CD4-positive, CD25-positive, alpha-beta regulatory T cell (primary cell): ENCODE measurements at regions not wholly inside any gene's neighbourhood (a gene's known extent, or its start where the extent isn't known, plus 50 kb on each side); places are given as distances from the start of the nearest gene placed in this dataset.

Experiments used
- ATAC-seq, 2 donors: fragments of 150-1000 bp; cut with Tn5 transposase; one replicate each; pipeline ENCODE4 v1.10.0; 2021; ENCODE audit warnings: low read depth in 2 of 2, moderate number of reproducible peaks in 2 of 2, moderate library complexity in 1 of 2
- DNase-seq, 3 donors: peaks; one replicate each; pipeline versions ENCODE4 v3.0.0 to v3.0.0-alpha.2; 2012 to 2022; ENCODE audit warnings: mixed read lengths in 1 of 3
- H3K27ac ChIP-seq: one replicate; pipeline ENCODE4 v1.7.0; 2013; ENCODE audit warnings: mild to moderate bottlenecking, low read length; ENCODE audit not compliant: insufficient read depth, poor library complexity, severe bottlenecking
- H3K27me3 ChIP-seq: one replicate; pipeline ENCODE4 v1.7.0; 2013; ENCODE audit warnings: low read length; ENCODE audit not compliant: control insufficient read depth, insufficient read depth
- H3K36me3 ChIP-seq: one replicate; pipeline ENCODE4 v1.7.0; 2013; ENCODE audit warnings: mild to moderate bottlenecking, low read length, moderate library complexity; ENCODE audit not compliant: control insufficient read depth, insufficient read depth
- H3K4me1 ChIP-seq: 2 replicates; pipeline ENCODE4 v1.7.0; 2013; ENCODE audit warnings: mild to moderate bottlenecking, low read length; ENCODE audit not compliant: insufficient read depth, control insufficient read depth, poor library complexity, severe bottlenecking
- H3K4me3 ChIP-seq: one replicate; pipeline ENCODE4 v1.7.0; 2013; ENCODE audit warnings: low read depth, mild to moderate bottlenecking, low read length, moderate library complexity
- H3K9me3 ChIP-seq, 2 experiments: 1 replicate in 1 of 2; 2 replicates in 1 of 2; pipeline ENCODE4 v1.7.0; 2013; ENCODE audit warnings: low read length in 2 of 2, mild to moderate bottlenecking in 1 of 2, moderate library complexity in 1 of 2; ENCODE audit not compliant: control insufficient read depth in 2 of 2
- H3K27ac Mint-ChIP-seq, 3 donors: one replicate each; pipeline ENCODE4 v1.8.0; 2020 to 2022; ENCODE audit warnings: mild to moderate bottlenecking in 3 of 3, mixed read lengths in 3 of 3, moderate library complexity in 2 of 3
- H3K27me3 Mint-ChIP-seq: one replicate; pipeline ENCODE4 v1.8.0; 2022; ENCODE audit warnings: mild to moderate bottlenecking, mixed read lengths
- H3K36me3 Mint-ChIP-seq: one replicate; pipeline ENCODE4 v1.8.0; 2020; ENCODE audit warnings: mixed read lengths
- H3K4me1 Mint-ChIP-seq, 4 donors: one replicate each; pipeline ENCODE4 v1.8.0; 2020 to 2022; ENCODE audit warnings: mixed read lengths in 4 of 4, mild to moderate bottlenecking in 1 of 4
- H3K4me3 Mint-ChIP-seq, 4 donors: one replicate each; pipeline ENCODE4 v1.8.0; 2020 to 2022; ENCODE audit warnings: mild to moderate bottlenecking in 4 of 4, mixed read lengths in 4 of 4, moderate library complexity in 3 of 4
- H3K9me3 Mint-ChIP-seq, 7 donors: one replicate each; pipeline ENCODE4 v1.8.0; 2020 to 2022; ENCODE audit warnings: mixed read lengths in 7 of 7, mild to moderate bottlenecking in 3 of 7, moderate library complexity in 2 of 7

GRCh38 chr2:120964819-120965218, 229.2 kb downstream of the GLI2 start:
- Mint-ChIP-seq H3K36me3 (no peaks in the 10 kb centered on the region), H3K4me3 (no peak overlapping the region), H3K27ac (no peak overlapping the region), H3K27me3 (no peaks in the 10 kb centered on the region), H3K4me1 (no peaks in the 10 kb centered on the region), H3K9me3 (peaks cover 0 to 3% (median 0%) of the 10 kb centered on the region in 7 donors)
- no peak overlapping the region for H3K4me3 ChIP-seq
- no peak for DNase-seq
- no peaks in the 10 kb centered on the region for H3K27me3 ChIP-seq
- ATAC-seq = no peak
- no peaks in the 10 kb centered on the region for H3K9me3 ChIP-seq
- no peak overlapping the region for H3K27ac ChIP-seq
- no peaks in the 10 kb centered on the region for H3K4me1 ChIP-seq
- no peaks in the 10 kb centered on the region for H3K36me3 ChIP-seq

- H3K36me3 Mint-ChIP-seq = no peaks in the 10 kb centered on the region
- DNase-seq = no peak
- Histone ChIP-seq H3K9me3 (no peaks in the 10 kb centered on the region), H3K27me3 (no peaks in the 10 kb centered on the region), H3K36me3 (no peaks in the 10 kb centered on the region), H3K4me1 (no peaks in the 10 kb centered on the region), H3K27ac (no peak overlapping the region), H3K4me3 (no peak overlapping the region)
- H3K27me3 Mint-ChIP-seq = no peaks in the 10 kb centered on the region
- peaks cover 0 to 3% (median 0%) of the 10 kb centered on the region in 7 donors for H3K9me3 Mint-ChIP-seq
- H3K4me3 Mint-ChIP-seq = no peak overlapping the region
- ATAC-seq = peak in 1 of 2 donors; percentile 13
- no peaks in the 10 kb centered on the region for H3K4me1 Mint-ChIP-seq
- H3K27ac Mint-ChIP-seq = no peak overlapping the region
Measured at GRCh38 chr2:120966510-120967254, 231.0 kb downstream of the GLI2 start.

DNA sequence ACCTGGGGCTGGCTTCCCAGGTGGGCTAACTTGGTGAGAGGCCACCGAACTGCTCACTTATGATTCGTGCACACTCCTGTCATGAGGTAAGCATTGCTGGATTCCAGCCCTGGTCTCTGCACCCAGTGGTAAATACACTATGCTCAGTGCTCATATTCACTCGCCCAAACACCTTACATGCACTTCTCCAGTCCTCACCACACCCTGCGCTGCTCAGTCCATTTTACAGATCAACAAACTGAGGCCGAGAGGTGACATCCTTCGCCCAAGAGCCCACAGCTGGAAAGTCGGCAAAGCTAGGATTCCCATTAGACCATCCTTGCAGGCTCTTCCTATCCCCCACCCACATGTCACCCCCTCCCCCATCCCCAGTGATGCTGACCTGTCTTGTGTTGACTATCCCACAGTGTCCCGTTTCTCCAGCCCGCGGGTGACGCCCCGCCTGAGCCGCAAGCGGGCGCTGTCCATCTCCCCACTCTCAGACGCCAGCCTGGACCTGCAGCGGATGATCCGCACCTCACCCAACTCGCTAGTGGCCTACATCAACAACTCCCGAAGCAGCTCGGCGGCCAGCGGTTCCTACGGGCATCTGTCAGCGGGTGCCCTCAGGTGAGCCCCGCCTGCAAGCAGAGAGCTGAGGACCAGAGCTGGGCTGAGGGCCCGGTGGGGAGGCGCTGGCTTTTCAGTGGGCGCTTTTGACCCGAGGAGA, 232.8 kb downstream of the GLI2 start:
- Histone ChIP-seq H3K27ac (no peak overlapping the region), H3K36me3 (no peaks in the 10 kb centered on the region), H3K9me3 (no peaks in the 10 kb centered on the region), H3K4me1 (no peaks in the 10 kb centered on the region), H3K27me3 (no peaks in the 10 kb centered on the region), H3K4me3 (no peak overlapping the region)
- H3K36me3 Mint-ChIP-seq = no peaks in the 10 kb centered on the region
- H3K27me3 Mint-ChIP-seq = no peaks in the 10 kb centered on the region
- H3K4me1 Mint-ChIP-seq = no peaks in the 10 kb centered on the region
- no peak for DNase-seq
- no peak overlapping the region for H3K4me3 Mint-ChIP-seq
- no peak overlapping the region for H3K27ac Mint-ChIP-seq
- ATAC-seq = no peak
- H3K9me3 Mint-ChIP-seq = peaks cover 0 to 3% (median 0%) of the 10 kb centered on the region in 7 donors

- Histone ChIP-seq H3K9me3 (no peaks in the 10 kb centered on the region), H3K4me3 (no peak overlapping the region), H3K4me1 (no peaks in the 10 kb centered on the region), H3K36me3 (no peaks in the 10 kb centered on the region), H3K27me3 (no peaks in the 10 kb centered on the region), H3K27ac (no peak overlapping the region)
- no peak overlapping the region for H3K4me3 Mint-ChIP-seq
- H3K4me1 Mint-ChIP-seq = no peaks in the 10 kb centered on the region
- ATAC-seq = no peak
- no peak overlapping the region for H3K27ac Mint-ChIP-seq
- H3K9me3 Mint-ChIP-seq = peaks cover 0 to 3% (median 0%) of the 10 kb centered on the region in 7 donors
- H3K27me3 Mint-ChIP-seq = no peaks in the 10 kb centered on the region
- no peaks in the 10 kb centered on the region for H3K36me3 Mint-ChIP-seq
- DNase-seq = no peak
Measured at GRCh38 chr2:120969613-120970355, 234.1 kb downstream of the GLI2 start.

GRCh38 chr2:120971866-120972265, 236.2 kb downstream of the GLI2 start:
- Histone ChIP-seq H3K36me3 (no peaks in the 10 kb centered on the region), H3K4me3 (no peak overlapping the region), H3K9me3 (no peaks in the 10 kb centered on the region), H3K27me3 (no peaks in the 10 kb centered on the region), H3K27ac (no peak overlapping the region), H3K4me1 (no peaks in the 10 kb centered on the region)
- Mint-ChIP-seq H3K4me1 (no peaks in the 10 kb centered on the region), H3K9me3 (peaks cover 0 to 4% (median 0%) of the 10 kb centered on the region in 7 donors), H3K27ac (no peak overlapping the region), H3K4me3 (no peak overlapping the region), H3K36me3 (no peaks in the 10 kb centered on the region), H3K27me3 (no peaks in the 10 kb centered on the region)
- DNase-seq (no peak), ATAC-seq (no peak)

DNA sequence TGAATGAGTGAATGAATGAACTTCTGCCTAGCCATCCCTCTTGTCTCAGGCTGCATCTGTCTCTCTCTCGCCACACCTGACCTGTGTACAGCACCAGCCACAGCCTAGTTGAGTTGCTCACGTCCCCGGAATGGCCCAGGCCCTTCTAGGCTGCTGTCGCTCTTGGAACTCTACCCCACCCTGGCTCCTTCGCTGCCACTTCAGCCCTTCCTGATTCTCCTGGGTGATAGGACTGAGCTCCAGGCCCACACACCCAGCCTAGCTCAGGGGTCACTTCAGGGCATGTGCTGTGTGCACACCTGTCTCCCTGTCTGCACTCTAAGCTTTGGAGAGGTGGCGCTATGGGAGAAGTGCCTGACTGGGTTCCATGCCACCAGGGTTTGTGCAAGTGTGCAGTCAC, 236.6 kb downstream of the GLI2 start:
- H3K4me3 ChIP-seq = no peak overlapping the region
- H3K36me3 Mint-ChIP-seq = no peaks in the 10 kb centered on the region
- no peak overlapping the region for H3K27ac Mint-ChIP-seq
- H3K4me1 ChIP-seq = no peaks in the 10 kb centered on the region
- no peaks in the 10 kb centered on the region for H3K36me3 ChIP-seq
- ATAC-seq (no peak), DNase-seq (no peak)
- no peak overlapping the region for H3K4me3 Mint-ChIP-seq
- H3K27ac ChIP-seq = no peak overlapping the region
- no peaks in the 10 kb centered on the region for H3K27me3 ChIP-seq
- no peaks in the 10 kb centered on the region for H3K27me3 Mint-ChIP-seq
- H3K4me1 Mint-ChIP-seq = no peaks in the 10 kb centered on the region
- H3K9me3 Mint-ChIP-seq = peaks cover 0 to 4% (median 0%) of the 10 kb centered on the region in 7 donors
- H3K9me3 ChIP-seq = no peaks in the 10 kb centered on the region

- Histone ChIP-seq H3K9me3 (no peaks in the 10 kb centered on the region), H3K4me3 (no peak overlapping the region), H3K27me3 (no peaks in the 10 kb centered on the region), H3K36me3 (no peaks in the 10 kb centered on the region), H3K4me1 (no peaks in the 10 kb centered on the region), H3K27ac (no peak overlapping the region)
- Mint-ChIP-seq H3K4me3 (no peak overlapping the region), H3K36me3 (no peaks in the 10 kb centered on the region), H3K9me3 (peaks cover 0 to 3% (median 0%) of the 10 kb centered on the region in 7 donors), H3K27me3 (peaks cover 4% of the 10 kb centered on the region), H3K4me1 (no peaks in the 10 kb centered on the region), H3K27ac (no peak overlapping the region)
- DNase-seq (no peak), ATAC-seq (no peak)
Measured at GRCh38 chr2:120973196-120973595, 237.5 kb downstream of the GLI2 start.
